Right lobe of liver (tissue), 4 donors: ENCODE measurements at regions not wholly inside any gene's neighbourhood (a gene's known extent, or its start where the extent isn't known, plus 50 kb on each side); places are given as distances from the start of the nearest gene placed in this dataset.

Experiments used
- POLR2A ChIP-seq: fragments of 450-650 bp; IDR thresholded peaks from one replicate; pipeline ENCODE4 v1.6.1; 2017; ENCODE audit warnings: antibody characterized with exemption, mild to moderate bottlenecking
- TF ChIP-seq, protein P1 (sequence below), 4 donors: fragments of 200-600 bp in 3 of 4; fragments of 450-650 bp in 1 of 4; IDR thresholded peaks; one replicate each; pipeline versions ENCODE4 v1.5.1 to v1.8.0; 2016 to 2022; ENCODE audit warnings: antibody characterized with exemption in 4 of 4, mild to moderate bottlenecking in 2 of 4
- donor health status: DM: no; HTN: no; CAD: no.
- donor health status: DM: no; HTN: no; CAD: no.
- donor health status: DM: no; HTN: yes; CAD: no.

GRCh38 chr1:101520302-101520701 is 283.5 kb downstream of the S1PR1 start:
- TF ChIP-seq, protein P1, sequence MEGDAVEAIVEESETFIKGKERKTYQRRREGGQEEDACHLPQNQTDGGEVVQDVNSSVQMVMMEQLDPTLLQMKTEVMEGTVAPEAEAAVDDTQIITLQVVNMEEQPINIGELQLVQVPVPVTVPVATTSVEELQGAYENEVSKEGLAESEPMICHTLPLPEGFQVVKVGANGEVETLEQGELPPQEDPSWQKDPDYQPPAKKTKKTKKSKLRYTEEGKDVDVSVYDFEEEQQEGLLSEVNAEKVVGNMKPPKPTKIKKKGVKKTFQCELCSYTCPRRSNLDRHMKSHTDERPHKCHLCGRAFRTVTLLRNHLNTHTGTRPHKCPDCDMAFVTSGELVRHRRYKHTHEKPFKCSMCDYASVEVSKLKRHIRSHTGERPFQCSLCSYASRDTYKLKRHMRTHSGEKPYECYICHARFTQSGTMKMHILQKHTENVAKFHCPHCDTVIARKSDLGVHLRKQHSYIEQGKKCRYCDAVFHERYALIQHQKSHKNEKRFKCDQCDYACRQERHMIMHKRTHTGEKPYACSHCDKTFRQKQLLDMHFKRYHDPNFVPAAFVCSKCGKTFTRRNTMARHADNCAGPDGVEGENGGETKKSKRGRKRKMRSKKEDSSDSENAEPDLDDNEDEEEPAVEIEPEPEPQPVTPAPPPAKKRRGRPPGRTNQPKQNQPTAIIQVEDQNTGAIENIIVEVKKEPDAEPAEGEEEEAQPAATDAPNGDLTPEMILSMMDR (IDR thresholded peaks at IDR 0.05): peak; percentile 63 to 77 (median 74)
- TF ChIP-seq POLR2A: no peak
